ENCODE measurements at regions not wholly inside any gene's neighbourhood (a gene's known extent, or its start where the extent isn't known, plus 50 kb on each side); places are given as distances from the start of the nearest gene placed in this dataset.

DNA sequence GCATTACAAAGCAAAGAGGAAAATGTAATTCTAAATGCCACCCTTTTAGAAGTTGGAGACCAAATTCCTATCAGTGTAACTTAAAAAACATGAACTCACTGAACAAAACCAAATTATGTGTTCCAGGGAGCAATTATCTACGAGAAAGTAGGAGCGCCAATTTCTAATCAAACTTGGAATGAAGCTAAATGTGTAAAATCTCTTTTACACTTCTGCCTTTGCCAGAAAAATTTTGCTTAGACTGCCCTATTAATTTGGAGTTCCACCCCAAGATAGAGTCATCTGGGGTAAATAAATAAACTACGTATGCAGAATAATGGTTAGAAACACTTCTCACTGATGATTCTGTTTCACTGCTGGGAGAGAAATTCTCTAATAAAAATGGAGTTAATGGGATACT is 825.6 kb downstream of the MTRR start:
- H3K4me1 Mint-ChIP-seq (ENCODE audit: low read depth, unreplicated experiment) = no peaks in the 10 kb centered on the region
- no peaks in the 10 kb centered on the region for H3K36me3 Mint-ChIP-seq (ENCODE audit: insufficient read depth, unreplicated experiment)
- H3K27ac Mint-ChIP-seq (ENCODE audit: unreplicated experiment) = no peak overlapping the region
- peaks cover 10% of the 10 kb centered on the region for H3K27me3 Mint-ChIP-seq (ENCODE audit: insufficient read depth, unreplicated experiment)
- Histone ChIP-seq H3K27me3 (replicated peaks; ENCODE audit: control insufficient read depth, insufficient read depth, low read length) (no peaks in the 10 kb centered on the region), H3K36me3 (ENCODE audit: control insufficient read depth, insufficient read depth, low read length) (no peaks in the 10 kb centered on the region), H3K4me3 (ENCODE audit: low read depth, low read length) (no peak overlapping the region), H3K4me1 (no peaks in the 10 kb centered on the region), H3K9me3 (no peaks in the 10 kb centered on the region)
- no peaks in the 10 kb centered on the region for H3K9me3 Mint-ChIP-seq (ENCODE audit: unreplicated experiment)
- TF ChIP-seq, protein P1, sequence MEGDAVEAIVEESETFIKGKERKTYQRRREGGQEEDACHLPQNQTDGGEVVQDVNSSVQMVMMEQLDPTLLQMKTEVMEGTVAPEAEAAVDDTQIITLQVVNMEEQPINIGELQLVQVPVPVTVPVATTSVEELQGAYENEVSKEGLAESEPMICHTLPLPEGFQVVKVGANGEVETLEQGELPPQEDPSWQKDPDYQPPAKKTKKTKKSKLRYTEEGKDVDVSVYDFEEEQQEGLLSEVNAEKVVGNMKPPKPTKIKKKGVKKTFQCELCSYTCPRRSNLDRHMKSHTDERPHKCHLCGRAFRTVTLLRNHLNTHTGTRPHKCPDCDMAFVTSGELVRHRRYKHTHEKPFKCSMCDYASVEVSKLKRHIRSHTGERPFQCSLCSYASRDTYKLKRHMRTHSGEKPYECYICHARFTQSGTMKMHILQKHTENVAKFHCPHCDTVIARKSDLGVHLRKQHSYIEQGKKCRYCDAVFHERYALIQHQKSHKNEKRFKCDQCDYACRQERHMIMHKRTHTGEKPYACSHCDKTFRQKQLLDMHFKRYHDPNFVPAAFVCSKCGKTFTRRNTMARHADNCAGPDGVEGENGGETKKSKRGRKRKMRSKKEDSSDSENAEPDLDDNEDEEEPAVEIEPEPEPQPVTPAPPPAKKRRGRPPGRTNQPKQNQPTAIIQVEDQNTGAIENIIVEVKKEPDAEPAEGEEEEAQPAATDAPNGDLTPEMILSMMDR (IDR thresholded peaks at IDR 0.05; ENCODE audit: insufficient read depth in 1 of 2, low read depth in 1 of 2, low read length in 1 of 2, severe bottlenecking in 1 of 2, unreplicated experiment in 1 of 2) = no peak
- no peak overlapping the region for H3K4me3 Mint-ChIP-seq (ENCODE audit: unreplicated experiment)
- intact Hi-C loops (cut with micrococcal nuclease; ENCODE audit: unreplicated experiment) = no loop called here
- no peak for DNase-seq
- no TSS peak for BruUV-seq (replicated peaks)
- ChIA-PET CTCF (no interaction called here), POLR2A (no interaction called here)

DNA sequence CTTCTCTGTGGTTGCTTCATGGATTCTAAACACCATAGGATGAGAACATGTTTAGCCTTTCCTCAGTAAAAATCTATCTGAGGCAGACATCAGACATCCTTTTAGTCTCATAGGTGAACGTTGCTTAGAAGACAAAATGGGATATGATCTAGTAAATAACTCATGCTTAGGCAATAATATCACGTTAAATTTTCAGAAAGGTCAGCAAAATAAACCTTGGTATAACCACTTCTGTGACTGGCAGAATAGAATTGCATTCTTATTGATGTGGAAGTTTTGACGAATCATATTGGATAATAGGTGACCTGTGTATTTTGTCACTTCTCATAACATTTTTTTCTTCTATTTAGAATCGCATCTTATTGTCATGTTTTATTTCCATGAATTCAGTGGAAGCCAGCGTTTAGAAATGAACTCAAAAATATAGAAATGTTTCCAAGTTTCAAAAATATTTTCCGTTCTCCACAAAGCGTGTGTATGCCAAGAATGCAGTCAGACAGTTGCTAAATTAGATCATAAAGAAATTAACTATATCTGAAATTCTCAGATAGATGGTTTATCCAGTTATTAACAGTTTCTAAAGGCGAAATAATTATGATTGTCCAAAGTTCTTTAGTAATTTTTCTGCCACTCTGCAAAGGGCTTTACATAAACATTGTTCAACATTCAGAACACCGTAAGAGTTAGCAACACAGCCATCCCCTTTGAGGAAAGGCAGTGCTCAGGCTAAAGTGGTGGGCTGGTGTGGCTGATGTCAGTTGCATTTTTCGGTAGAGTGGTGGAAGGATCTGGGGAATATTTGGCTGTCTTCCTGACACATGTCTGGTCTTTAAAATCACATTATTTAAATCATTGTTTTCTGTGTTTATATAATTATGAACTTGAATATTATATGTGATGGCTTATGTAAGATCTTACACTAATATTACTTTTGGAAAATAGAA is 827.2 kb downstream of the MTRR start:
- POLR2A ChIA-PET = no interaction called here
- CTCF ChIA-PET = no interaction called here
- Mint-ChIP-seq H3K27me3 (ENCODE audit: insufficient read depth, unreplicated experiment) (peaks cover 8% of the 10 kb centered on the region), H3K27ac (ENCODE audit: unreplicated experiment) (no peak overlapping the region), H3K9me3 (ENCODE audit: unreplicated experiment) (no peaks in the 10 kb centered on the region), H3K4me3 (ENCODE audit: unreplicated experiment) (no peak overlapping the region), H3K36me3 (ENCODE audit: insufficient read depth, unreplicated experiment) (no peaks in the 10 kb centered on the region), H3K4me1 (ENCODE audit: low read depth, unreplicated experiment) (no peaks in the 10 kb centered on the region)
- Histone ChIP-seq H3K27me3 (replicated peaks; ENCODE audit: control insufficient read depth, insufficient read depth, low read length) (no peaks in the 10 kb centered on the region), H3K4me1 (no peaks in the 10 kb centered on the region), H3K9me3 (no peaks in the 10 kb centered on the region), H3K36me3 (ENCODE audit: control insufficient read depth, insufficient read depth, low read length) (no peaks in the 10 kb centered on the region), H3K4me3 (ENCODE audit: low read depth, low read length) (no peak overlapping the region)
- TF ChIP-seq, protein P1 (IDR thresholded peaks at IDR 0.05; ENCODE audit: insufficient read depth in 1 of 2, low read depth in 1 of 2, low read length in 1 of 2, severe bottlenecking in 1 of 2, unreplicated experiment in 1 of 2) = no peak
- intact Hi-C loops (cut with micrococcal nuclease; ENCODE audit: unreplicated experiment) = no loop called here
- no peak for DNase-seq
- BruUV-seq (replicated peaks) = no TSS peak

DNA sequence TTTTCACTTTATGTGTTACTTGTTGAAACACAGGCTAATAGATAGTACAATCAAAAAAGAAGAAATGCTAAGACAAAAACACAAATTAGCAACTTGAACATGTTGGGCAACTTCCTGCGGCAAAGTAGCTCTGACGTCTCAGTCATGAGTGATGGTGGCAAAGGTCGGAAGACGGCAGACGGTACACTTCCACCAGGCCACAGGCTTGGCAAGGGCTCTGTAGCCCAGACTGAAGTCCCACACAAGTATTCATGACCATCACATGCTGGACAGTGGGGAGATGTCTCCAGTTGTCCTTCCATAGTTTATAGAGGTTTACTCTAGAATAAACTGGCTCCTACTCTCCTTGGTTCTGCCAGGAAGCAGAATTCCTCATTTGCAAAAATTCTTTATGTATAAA is 831.3 kb downstream of the MTRR start:
- POLR2A ChIA-PET = no interaction called here
- intact Hi-C loops (cut with micrococcal nuclease; ENCODE audit: unreplicated experiment) = no loop called here
- Histone ChIP-seq H3K4me1 (no peaks in the 10 kb centered on the region), H3K9me3 (no peaks in the 10 kb centered on the region), H3K27me3 (replicated peaks; ENCODE audit: control insufficient read depth, insufficient read depth, low read length) (no peaks in the 10 kb centered on the region), H3K4me3 (ENCODE audit: low read depth, low read length) (no peak overlapping the region), H3K36me3 (ENCODE audit: control insufficient read depth, insufficient read depth, low read length) (no peaks in the 10 kb centered on the region)
- Mint-ChIP-seq H3K4me3 (ENCODE audit: unreplicated experiment) (no peak overlapping the region), H3K36me3 (ENCODE audit: insufficient read depth, unreplicated experiment) (no peaks in the 10 kb centered on the region), H3K9me3 (ENCODE audit: unreplicated experiment) (peaks cover 8% of the 10 kb centered on the region), H3K4me1 (ENCODE audit: low read depth, unreplicated experiment) (no peaks in the 10 kb centered on the region), H3K27ac (ENCODE audit: unreplicated experiment) (no peak overlapping the region), H3K27me3 (ENCODE audit: insufficient read depth, unreplicated experiment) (peaks cover 3% of the 10 kb centered on the region)
- no peak for DNase-seq
- TF ChIP-seq, protein P1 (IDR thresholded peaks at IDR 0.05; ENCODE audit: insufficient read depth in 1 of 2, low read depth in 1 of 2, low read length in 1 of 2, severe bottlenecking in 1 of 2, unreplicated experiment in 1 of 2) = no peak
- BruUV-seq (replicated peaks) = no TSS peak
- CTCF ChIA-PET = no interaction called here

Measured in Caco-2 (cell line).